Astrocyte of the cerebellum (primary cell): ENCODE measurements at regions not wholly inside any gene's neighbourhood (a gene's known extent, or its start where the extent isn't known, plus 50 kb on each side); places are given as distances from the start of the nearest gene placed in this dataset.

Experiments used
- DNase-seq: peaks from one replicate; pipeline ENCODE4 v3.0.0-alpha.2; 2011; ENCODE audit warnings: low read depth
- H3K4me3 ChIP-seq: 2 replicates; pipeline ENCODE4 v1.5.1; 2011; ENCODE audit warnings: mild to moderate bottlenecking, low read depth, low read length, moderate library complexity
- CTCF ChIP-seq: IDR thresholded peaks from 2 replicates; pipeline ENCODE4 v1.5.1; 2012; ENCODE audit warnings: low read length, low read depth, moderate library complexity, mild to moderate bottlenecking; ENCODE audit errors: missing control alignments
- in situ Hi-C: cut with HindIII; loops from 2 replicates; pipeline ENCODE4 v1.10.0; 2017; ENCODE audit warnings: low sequenced_read_pairs

GRCh38 chr17:77908501-77908900 is 50.0 kb upstream of the TNRC6C start:
- no peak for TF ChIP-seq CTCF
- in situ Hi-C loops, result no loop called here
- no peak overlapping the region for H3K4me3 ChIP-seq
- DNase-seq, result no peak
